ENCODE measurements at regions not wholly inside any gene's neighbourhood (a gene's known extent, or its start where the extent isn't known, plus 50 kb on each side); places are given as distances from the start of the nearest gene placed in this dataset.

GRCh38 chr3:102125197-102125993 is 276.1 kb downstream of the NFKBIZ start:
- H3K36me3 Mint-ChIP-seq (ENCODE audit: low read depth), result peaks cover 33% of the 10 kb centered on the region
- no peaks in the 10 kb centered on the region for H3K27me3 Mint-ChIP-seq (ENCODE audit: low read depth)
- no peak overlapping the region for H3K27ac Mint-ChIP-seq
- H3K4me3 Mint-ChIP-seq, result no peak overlapping the region
- peaks cover 55% of the 10 kb centered on the region for H3K9me3 Mint-ChIP-seq
- H3K4me1 Mint-ChIP-seq (ENCODE audit: low read depth), result peaks cover 10% of the 10 kb centered on the region

GRCh38 chr3:102125994-102126368 is 276.7 kb downstream of the NFKBIZ start:
- Mint-ChIP-seq H3K4me1 (ENCODE audit: low read depth) (peaks cover 12% of the 10 kb centered on the region), H3K27me3 (ENCODE audit: low read depth) (no peaks in the 10 kb centered on the region), H3K27ac (no peak overlapping the region), H3K4me3 (no peak overlapping the region), H3K9me3 (peaks cover 49% of the 10 kb centered on the region), H3K36me3 (ENCODE audit: low read depth) (peaks cover 31% of the 10 kb centered on the region)

- peaks cover 11% of the 10 kb centered on the region for H3K36me3 Mint-ChIP-seq (ENCODE audit: low read depth)
- H3K27ac Mint-ChIP-seq, result peak overlapping the region; percentile 47
- peaks cover 17% of the 10 kb centered on the region for H3K9me3 Mint-ChIP-seq
- peaks cover 24% of the 10 kb centered on the region for H3K4me1 Mint-ChIP-seq (ENCODE audit: low read depth)
- no peaks in the 10 kb centered on the region for H3K27me3 Mint-ChIP-seq (ENCODE audit: low read depth)
- H3K4me3 Mint-ChIP-seq, result no peak overlapping the region
Observed at GRCh38 chr3:102129760-102130608, 280.7 kb downstream of the NFKBIZ start.

GRCh38 chr3:102132370-102132769 is 283.1 kb downstream of the NFKBIZ start:
- H3K9me3 Mint-ChIP-seq, result peaks cover 8% of the 10 kb centered on the region
- peaks cover 8% of the 10 kb centered on the region for H3K36me3 Mint-ChIP-seq (ENCODE audit: low read depth)
- H3K4me1 Mint-ChIP-seq (ENCODE audit: low read depth), result peaks cover 31% of the 10 kb centered on the region
- H3K27ac Mint-ChIP-seq, result no peak overlapping the region
- H3K4me3 Mint-ChIP-seq, result no peak overlapping the region
- peaks cover 6% of the 10 kb centered on the region for H3K27me3 Mint-ChIP-seq (ENCODE audit: low read depth)

- no peak overlapping the region for H3K4me3 Mint-ChIP-seq
- H3K27ac Mint-ChIP-seq, result no peak overlapping the region
- H3K36me3 Mint-ChIP-seq (ENCODE audit: low read depth), result peaks cover 8% of the 10 kb centered on the region
- peaks cover 4% of the 10 kb centered on the region for H3K9me3 Mint-ChIP-seq
- H3K27me3 Mint-ChIP-seq (ENCODE audit: low read depth), result peaks cover 8% of the 10 kb centered on the region
- H3K4me1 Mint-ChIP-seq (ENCODE audit: low read depth), result peaks cover 31% of the 10 kb centered on the region
Observed at GRCh38 chr3:102133376-102133775, 284.1 kb downstream of the NFKBIZ start.

- Mint-ChIP-seq H3K27me3 (ENCODE audit: low read depth) (peaks cover 14% of the 10 kb centered on the region), H3K36me3 (ENCODE audit: low read depth) (peaks cover 6% of the 10 kb centered on the region), H3K27ac (no peak overlapping the region), H3K9me3 (peaks cover 4% of the 10 kb centered on the region), H3K4me3 (no peak overlapping the region), H3K4me1 (ENCODE audit: low read depth) (peaks cover 22% of the 10 kb centered on the region)
Observed at GRCh38 chr3:102135316-102135715, 286.0 kb downstream of the NFKBIZ start.

GRCh38 chr3:102136183-102136582 is 286.9 kb downstream of the NFKBIZ start:
- peaks cover 20% of the 10 kb centered on the region for H3K4me1 Mint-ChIP-seq (ENCODE audit: low read depth)
- peaks cover 4% of the 10 kb centered on the region for H3K9me3 Mint-ChIP-seq
- H3K27ac Mint-ChIP-seq, result no peak overlapping the region
- H3K27me3 Mint-ChIP-seq (ENCODE audit: low read depth), result peaks cover 19% of the 10 kb centered on the region
- H3K36me3 Mint-ChIP-seq (ENCODE audit: low read depth), result peaks cover 3% of the 10 kb centered on the region
- H3K4me3 Mint-ChIP-seq, result no peak overlapping the region

GRCh38 chr3:102140116-102140515 is 290.8 kb downstream of the NFKBIZ start:
- Mint-ChIP-seq H3K27ac (no peak overlapping the region), H3K4me1 (ENCODE audit: low read depth) (peaks cover 6% of the 10 kb centered on the region), H3K27me3 (ENCODE audit: low read depth) (peaks cover 33% of the 10 kb centered on the region), H3K4me3 (no peak overlapping the region), H3K36me3 (ENCODE audit: low read depth) (peaks cover 3% of the 10 kb centered on the region), H3K9me3 (peaks cover 4% of the 10 kb centered on the region)

- Mint-ChIP-seq H3K27me3 (ENCODE audit: low read depth) (peaks cover 29% of the 10 kb centered on the region), H3K4me1 (ENCODE audit: low read depth) (peaks cover 2% of the 10 kb centered on the region), H3K9me3 (peaks cover 8% of the 10 kb centered on the region), H3K27ac (no peak overlapping the region), H3K4me3 (no peak overlapping the region), H3K36me3 (ENCODE audit: low read depth) (peaks cover 6% of the 10 kb centered on the region)
Observed at GRCh38 chr3:102141096-102141927, 292.0 kb downstream of the NFKBIZ start.

GRCh38 chr3:102141928-102142239 is 292.6 kb downstream of the NFKBIZ start:
- Mint-ChIP-seq H3K9me3 (peaks cover 8% of the 10 kb centered on the region), H3K27me3 (ENCODE audit: low read depth) (peaks cover 29% of the 10 kb centered on the region), H3K4me3 (no peak overlapping the region), H3K27ac (no peak overlapping the region), H3K4me1 (ENCODE audit: low read depth) (peaks cover 2% of the 10 kb centered on the region), H3K36me3 (ENCODE audit: low read depth) (peaks cover 6% of the 10 kb centered on the region)

GRCh38 chr3:102142379-102143060 is 292.3 kb upstream of the ZPLD1 start:
- H3K4me3 Mint-ChIP-seq, result no peak overlapping the region
- peaks cover 2% of the 10 kb centered on the region for H3K4me1 Mint-ChIP-seq (ENCODE audit: low read depth)
- H3K27me3 Mint-ChIP-seq (ENCODE audit: low read depth), result peaks cover 25% of the 10 kb centered on the region
- H3K9me3 Mint-ChIP-seq, result peaks cover 10% of the 10 kb centered on the region
- H3K36me3 Mint-ChIP-seq (ENCODE audit: low read depth), result peaks cover 7% of the 10 kb centered on the region
- no peak overlapping the region for H3K27ac Mint-ChIP-seq

- H3K4me3 Mint-ChIP-seq, result no peak overlapping the region
- H3K4me1 Mint-ChIP-seq (ENCODE audit: low read depth), result peaks cover 2% of the 10 kb centered on the region
- peaks cover 25% of the 10 kb centered on the region for H3K27me3 Mint-ChIP-seq (ENCODE audit: low read depth)
- peaks cover 11% of the 10 kb centered on the region for H3K9me3 Mint-ChIP-seq
- H3K36me3 Mint-ChIP-seq (ENCODE audit: low read depth), result peaks cover 7% of the 10 kb centered on the region
- H3K27ac Mint-ChIP-seq, result no peak overlapping the region
Observed at GRCh38 chr3:102143536-102143935, 291.3 kb upstream of the ZPLD1 start.

- peaks cover 2% of the 10 kb centered on the region for H3K4me1 Mint-ChIP-seq (ENCODE audit: low read depth)
- no peak overlapping the region for H3K27ac Mint-ChIP-seq
- H3K9me3 Mint-ChIP-seq, result peaks cover 14% of the 10 kb centered on the region
- H3K36me3 Mint-ChIP-seq (ENCODE audit: low read depth), result peaks cover 9% of the 10 kb centered on the region
- no peak overlapping the region for H3K4me3 Mint-ChIP-seq
- H3K27me3 Mint-ChIP-seq (ENCODE audit: low read depth), result peaks cover 25% of the 10 kb centered on the region
Observed at GRCh38 chr3:102144063-102144462, 290.8 kb upstream of the ZPLD1 start.

All from T-helper 1 cell treated with Interleukin-12 subunit alpha and Interleukin-12 subunit beta and Interleukin-4 antibody, amounts not matched to agents 30 μg/mL and 1 μg/mL, for 36 hours (primary cell).